Spleen (tissue), 11 donors: ENCODE measurements at regions not wholly inside any gene's neighbourhood (a gene's known extent, or its start where the extent isn't known, plus 50 kb on each side); places are given as distances from the start of the nearest gene placed in this dataset.

ENCODE experiments used
- DNase-seq: peaks from one replicate; pipeline ENCODE4 v3.0.0-alpha.2; 2020
- H3K27ac ChIP-seq, 8 donors: fragments of 200-600 bp; sonication (generic) in 7 of 8; 1 replicate in 4 of 8; 2 replicates in 4 of 8; pipeline versions ENCODE4 v1.5.0 to v1.8.0; 2016 to 2021; ENCODE audit warnings: inconsistent platforms in 4 of 8, mild to moderate bottlenecking in 4 of 8, moderate library complexity in 1 of 8
- H3K27me3 ChIP-seq, 7 donors: fragments of 200-600 bp; sonication (generic) in 6 of 7; replicated peaks in 1 of 7; 1 replicate in 4 of 7; 2 replicates in 3 of 7; pipeline versions ENCODE4 v1.5.0 to v1.8.0; 2016 to 2021; ENCODE audit warnings: inconsistent platforms in 3 of 7, mild to moderate bottlenecking in 1 of 7
- H3K36me3 ChIP-seq, 6 donors: fragments of 200-600 bp; sonication (generic) in 5 of 6; 1 replicate in 4 of 6; 2 replicates in 2 of 6; pipeline versions ENCODE4 v1.5.0 to v1.8.0; 2016 to 2021; ENCODE audit warnings: inconsistent platforms in 2 of 6
- H3K4me1 ChIP-seq, 6 donors: fragments of 200-600 bp; sonication (generic) in 5 of 6; 1 replicate in 3 of 6; 2 replicates in 3 of 6; pipeline versions ENCODE4 v1.5.0 to v1.8.0; 2016 to 2021; ENCODE audit warnings: inconsistent platforms in 3 of 6
- H3K4me3 ChIP-seq, 8 donors: fragments of 200-600 bp; sonication (generic) in 7 of 8; 1 replicate in 4 of 8; 2 replicates in 4 of 8; pipeline versions ENCODE4 v1.5.0 to v1.8.0; 2016 to 2021; ENCODE audit warnings: inconsistent platforms in 4 of 8, mild to moderate bottlenecking in 4 of 8, moderate library complexity in 2 of 8
- H3K9me3 ChIP-seq, 8 donors: fragments of 200-600 bp; sonication (generic) in 7 of 8; 1 replicate in 4 of 8; 2 replicates in 4 of 8; pipeline versions ENCODE4 v1.5.0 to v1.8.0; 2016 to 2021; ENCODE audit warnings: inconsistent platforms in 4 of 8
- CTCF ChIP-seq, 11 experiments: fragments of 200-600 bp in 7 of 11; fragments of 450-650 bp in 4 of 11; sonication (generic) in 4 of 11; IDR thresholded peaks in 8 of 11; conservative IDR thresholded peaks in 3 of 11; 1 replicate in 7 of 11; 2 replicates in 4 of 11; pipeline versions ENCODE4 v1.4.0 to v1.8.0; 2016 to 2021; ENCODE audit warnings: antibody characterized with exemption in 11 of 11, inconsistent platforms in 4 of 11, mild to moderate bottlenecking in 1 of 11
- POLR2A ChIP-seq, 3 donors: fragments of 450-650 bp; IDR thresholded peaks; one replicate each; pipeline ENCODE4 v1.5.1; 2017; ENCODE audit warnings: antibody characterized with exemption in 3 of 3, mild to moderate bottlenecking in 1 of 3
- POLR2AphosphoS5 ChIP-seq, 3 donors: sonication (generic); formaldehyde crosslinking; IDR thresholded peaks; one replicate each; pipeline ENCODE4 v1.5.1; 2017; ENCODE audit warnings: antibody characterized with exemption in 3 of 3
- WGBS, 5 donors: extraction: QIAGEN DNeasy Blood & Tissue Kit in 3 of 5; methylation state at CpG; one replicate each; pipeline versions ENCODE4 v1.1.5 to v1.1.7; 2013 to 2018; 5-methylcytosine and 5-hydroxymethylcytosine counted together
- intact Hi-C: fragments of 100-400 bp; cut with DNase I; formaldehyde crosslinking; loops from one replicate; pipeline ENCODE4 v1.15.0; 2023; ENCODE audit warnings: low total_unique reads
- donor health status: healthy with polysubstance abuse.
- donor health status: DM: no; HTN: no; CAD: no; lungs with moderate emphysema.
- donor health status: DM: no; HTN: no; CAD: no.
- donor health status: Bipolar disorder and iron deficiency.
- donor health status: healthy.
- donor health status: DM: no; HTN: no; CAD: no.
- donor health status: DM: yes; HTN: yes; CAD: no.

GRCh38 chr10:83965473-83965872, 173.8 kb upstream of the GHITM start:
- no peak overlapping the region for H3K4me3 ChIP-seq
- no peaks in the 10 kb centered on the region for H3K36me3 ChIP-seq
- no peaks in the 10 kb centered on the region for H3K27me3 ChIP-seq
- no peaks in the 10 kb centered on the region for H3K9me3 ChIP-seq
- intact Hi-C loops: no loop called here
- TF ChIP-seq POLR2A (IDR thresholded peaks at IDR 0.05) (no peak), POLR2AphosphoS5 (IDR thresholded peaks at IDR 0.05) (no peak), CTCF (IDR thresholded peaks at IDR 0.05 in 8 of 11, conservative IDR thresholded peaks at IDR 0.05 in 3 of 11) (no peak)
- H3K4me1 ChIP-seq: no peaks in the 10 kb centered on the region
- no peak overlapping the region for H3K27ac ChIP-seq
- 50 to 60% (median 53%) methylated on average over 2 of the region's 2 CpGs for WGBS, 5 donors
- no peak for DNase-seq

DNA sequence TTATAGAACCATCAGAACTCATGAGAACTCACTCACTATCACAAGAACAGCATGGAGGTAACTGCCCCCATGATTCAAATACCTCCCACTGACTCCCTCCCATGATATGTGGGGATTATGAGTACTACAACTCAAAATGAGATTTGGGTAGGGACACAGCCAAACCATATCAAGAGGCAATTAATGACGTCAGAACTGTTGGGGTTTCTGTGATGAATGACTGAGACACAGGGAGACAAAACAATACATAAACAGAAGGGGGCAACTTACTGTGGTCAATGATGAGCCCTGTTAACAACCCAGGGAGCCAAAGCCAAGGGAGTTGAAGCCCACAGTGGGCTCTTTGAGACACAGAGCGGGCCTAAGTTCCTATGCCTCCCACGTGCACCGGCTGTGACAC, 171.3 kb upstream of the GHITM start:
- TF ChIP-seq POLR2A (IDR thresholded peaks at IDR 0.05): no peak
- TF ChIP-seq POLR2AphosphoS5 (IDR thresholded peaks at IDR 0.05): no peak
- no peak for TF ChIP-seq CTCF (IDR thresholded peaks at IDR 0.05 in 8 of 11, conservative IDR thresholded peaks at IDR 0.05 in 3 of 11)
- Histone ChIP-seq H3K4me3 (no peak overlapping the region), H3K27me3 (no peaks in the 10 kb centered on the region), H3K9me3 (no peaks in the 10 kb centered on the region), H3K4me1 (no peaks in the 10 kb centered on the region), H3K36me3 (no peaks in the 10 kb centered on the region), H3K27ac (no peak overlapping the region)
- DNase-seq: no peak
- intact Hi-C loops: no loop called here
- WGBS, 5 donors: 74 to 89% (median 84%) methylated on average over 4 of the region's 4 CpGs

DNA sequence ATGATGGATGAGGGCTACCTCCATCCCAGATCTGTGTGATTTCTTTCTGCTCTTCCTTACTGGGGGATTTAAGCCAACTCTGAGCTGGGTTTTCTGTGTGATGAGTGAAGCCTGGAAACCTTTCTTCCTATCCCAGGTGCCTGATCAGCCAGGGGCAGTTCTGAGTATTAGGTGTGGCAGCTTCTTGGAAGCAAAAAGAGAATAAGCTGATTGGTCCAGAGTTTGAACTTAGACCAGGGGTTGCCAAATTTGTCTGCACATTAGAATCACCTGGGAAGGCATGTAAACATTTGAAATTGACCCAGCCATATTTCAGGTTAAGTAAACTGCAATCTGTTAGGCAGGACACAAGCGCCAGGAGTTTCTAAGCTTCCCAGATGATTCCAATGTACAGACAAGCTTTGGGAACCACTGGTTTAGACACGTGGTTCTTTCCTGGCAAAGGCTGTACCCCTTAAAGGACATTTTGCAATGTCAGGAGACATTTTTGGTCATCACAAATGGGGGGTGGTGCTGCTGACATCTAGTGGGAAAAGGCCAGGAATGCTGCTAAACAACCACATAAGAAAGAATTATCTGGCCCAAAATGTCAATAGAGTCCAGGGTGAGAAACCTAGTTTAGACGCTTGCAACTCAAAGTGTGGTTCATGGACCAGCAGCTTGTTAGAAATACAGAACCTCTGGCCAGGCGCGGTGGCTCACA, 160.5 kb upstream of the GHITM start:
- Histone ChIP-seq H3K9me3 (no peaks in the 10 kb centered on the region), H3K27me3 (no peaks in the 10 kb centered on the region), H3K36me3 (no peaks in the 10 kb centered on the region), H3K4me3 (no peak overlapping the region), H3K4me1 (no peaks in the 10 kb centered on the region), H3K27ac (no peak overlapping the region)
- TF ChIP-seq POLR2AphosphoS5 (IDR thresholded peaks at IDR 0.05) (no peak), CTCF (IDR thresholded peaks at IDR 0.05 in 8 of 11, conservative IDR thresholded peaks at IDR 0.05 in 3 of 11) (no peak)
- 76 to 84% (median 80%) methylated on average over 5 of the region's 5 CpGs for WGBS, 5 donors
- no peak for DNase-seq
- intact Hi-C loops: no loop called here

DNA sequence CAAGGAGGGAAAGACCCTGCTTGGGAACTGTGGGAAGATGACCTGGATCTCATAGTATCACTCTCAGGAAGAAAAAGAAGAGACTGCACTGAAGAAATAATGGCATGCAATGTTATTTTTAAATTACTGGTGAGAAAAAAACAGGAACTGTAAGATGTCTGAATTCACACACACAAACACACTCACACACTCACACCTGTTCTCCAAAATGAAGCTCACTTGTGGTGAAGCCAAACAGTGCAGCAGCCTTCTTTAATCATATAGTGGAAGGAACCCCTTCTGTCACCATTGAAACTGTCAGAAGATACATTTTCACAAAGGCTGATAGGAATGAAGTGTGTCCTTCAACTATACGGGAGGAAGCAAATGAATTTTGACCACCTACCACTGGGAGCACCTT, 156.5 kb upstream of the GHITM start:
- WGBS, 5 donors: 25 to 64% (median 40%) methylated on average over 1 of the region's 1 CpG
- intact Hi-C loops: no loop called here
- no peak for DNase-seq
- Histone ChIP-seq H3K27me3 (no peaks in the 10 kb centered on the region), H3K9me3 (no peaks in the 10 kb centered on the region), H3K36me3 (no peaks in the 10 kb centered on the region), H3K27ac (no peak overlapping the region), H3K4me1 (no peaks in the 10 kb centered on the region), H3K4me3 (no peak overlapping the region)
- TF ChIP-seq POLR2A (IDR thresholded peaks at IDR 0.05): no peak
- no peak for TF ChIP-seq POLR2AphosphoS5 (IDR thresholded peaks at IDR 0.05)
- no peak for TF ChIP-seq CTCF (IDR thresholded peaks at IDR 0.05 in 8 of 11, conservative IDR thresholded peaks at IDR 0.05 in 3 of 11)
